GM23338 (cell line): ENCODE measurements at regions not wholly inside any gene's neighbourhood (a gene's known extent, or its start where the extent isn't known, plus 50 kb on each side); places are given as distances from the start of the nearest gene placed in this dataset.
A peak's percentile ranks its signal among the peaks of the same experiment; 100 is the strongest.

Source experiments
- ATAC-seq: fragments of 200-7000 bp; cut with Tn5 transposase; 3 replicates; pipeline ENCODE4 v1.9.1; 2020
- DNase-seq: peaks from one replicate; pipeline ENCODE4 v3.0.0-alpha.2; 2015; ENCODE audit warnings: low spot score
- H2AFZ ChIP-seq: fragments of 200-600 bp; sonication (generic); 2 replicates; pipeline ENCODE4 v1.8.0; 2016; ENCODE audit warnings: antibody characterized with exemption, mild to moderate bottlenecking, moderate library complexity
- H3F3A ChIP-seq: fragments of 200-600 bp; sonication (generic); replicated peaks from 2 replicates; pipeline ENCODE4 v1.8.0; 2017; ENCODE audit warnings: antibody characterized with exemption, mixed run types, low read depth
- H3K27ac ChIP-seq: fragments of 200-600 bp; sonication (generic); 2 replicates; pipeline ENCODE4 v1.6.1; 2016; ENCODE audit warnings: low read depth
- H3K27me3 ChIP-seq: fragments of 200-600 bp; sonication (generic); 2 replicates; pipeline ENCODE4 v1.8.0; 2016; ENCODE audit warnings: mild to moderate bottlenecking, mixed run types, moderate library complexity; ENCODE audit not compliant: insufficient read depth
- H3K36me3 ChIP-seq: fragments of 200-600 bp; sonication (generic); 2 replicates; pipeline ENCODE4 v1.8.0; 2016; ENCODE audit warnings: mild to moderate bottlenecking; ENCODE audit not compliant: insufficient read depth
- H3K4me1 ChIP-seq: fragments of 200-600 bp; sonication (generic); 2 replicates; pipeline ENCODE4 v1.8.0; 2016; ENCODE audit warnings: mild to moderate bottlenecking, moderate library complexity; ENCODE audit not compliant: insufficient read depth
- H3K4me2 ChIP-seq: fragments of 200-600 bp; sonication (generic); 2 replicates; pipeline ENCODE4 v1.7.1; 2017; ENCODE audit warnings: mixed run types
- H3K4me3 ChIP-seq: fragments of 200-600 bp; sonication (generic); 2 replicates; pipeline ENCODE4 v1.6.1; 2016; ENCODE audit warnings: mixed run types
- H3K79me2 ChIP-seq: fragments of 200-600 bp; sonication (generic); replicated peaks from 2 replicates; pipeline ENCODE4 v1.8.0; 2017; ENCODE audit warnings: mild to moderate bottlenecking; ENCODE audit not compliant: insufficient read depth
- H3K9me2 ChIP-seq: fragments of 200-600 bp; sonication (generic); 2 replicates; pipeline ENCODE4 v1.8.0; 2017; ENCODE audit not compliant: insufficient read depth
- H4K20me1 ChIP-seq: fragments of 200-600 bp; sonication (generic); replicated peaks from 2 replicates; pipeline ENCODE4 v1.8.0; 2017; ENCODE audit warnings: mild to moderate bottlenecking; ENCODE audit not compliant: insufficient read depth
- H3K27ac Mint-ChIP-seq: 2 replicates; pipeline ENCODE4 v1.8.0; 2020; ENCODE audit warnings: inconsistent platforms, mild to moderate bottlenecking, moderate library complexity, mixed read lengths
- H3K27me3 Mint-ChIP-seq: 3 replicates; pipeline ENCODE4 v1.8.0; 2022; ENCODE audit warnings: low read depth, mild to moderate bottlenecking, moderate library complexity, mixed read lengths, inconsistent platforms; ENCODE audit not compliant: insufficient read depth, poor library complexity
- H3K36me3 Mint-ChIP-seq: 3 replicates; pipeline ENCODE4 v1.8.0; 2021; ENCODE audit warnings: low read depth, mild to moderate bottlenecking, inconsistent platforms, moderate library complexity, mixed read lengths
- H3K4me1 Mint-ChIP-seq: 3 replicates; pipeline ENCODE4 v1.8.0; 2020; ENCODE audit warnings: mild to moderate bottlenecking, inconsistent platforms, mixed read lengths
- H3K4me3 Mint-ChIP-seq: 3 replicates; pipeline ENCODE4 v1.8.0; 2021; ENCODE audit warnings: moderate library complexity, mild to moderate bottlenecking, inconsistent platforms, mixed read lengths
- H3K9me3 Mint-ChIP-seq: 3 replicates; pipeline ENCODE4 v1.8.0; 2020; ENCODE audit warnings: moderate library complexity, mild to moderate bottlenecking, inconsistent platforms, mixed read lengths
- CREB1 ChIP-seq: fragments of 250-450 bp; sonication (Bioruptor Pico); IDR thresholded peaks from 2 replicates; pipeline ENCODE4 v1.5.0; 2020; ENCODE audit warnings: low read depth, mild to moderate bottlenecking, moderate library complexity
- CTCF ChIP-seq, 2 experiments: fragments of 200-600 bp in 1 of 2; sonication (generic) in 1 of 2; conservative IDR thresholded peaks; 2 replicates each; pipeline versions ENCODE4 v1.5.1 to v1.6.1; 2016 to 2017; ENCODE audit warnings: antibody characterized with exemption in 2 of 2, low read depth in 2 of 2, mild to moderate bottlenecking in 2 of 2, moderate library complexity in 1 of 2
- ETS1 ChIP-seq: IDR thresholded peaks from 2 replicates; pipeline ENCODE4 v1.6.1; 2016; ENCODE audit warnings: antibody characterized with exemption
- EZH2 ChIP-seq: fragments of 200-600 bp; sonication (generic); IDR thresholded peaks from one replicate; pipeline ENCODE4 v1.8.0; 2017; ENCODE audit warnings: antibody characterized with exemption, mild to moderate bottlenecking, low read depth; ENCODE audit not compliant: unreplicated experiment
- EZH2phosphoT487 ChIP-seq: fragments of 200-600 bp; sonication (generic); IDR thresholded peaks from one replicate; pipeline ENCODE4 v1.8.1; 2018; ENCODE audit warnings: antibody characterized with exemption; ENCODE audit not compliant: unreplicated experiment
- REST ChIP-seq: IDR thresholded peaks from one replicate; pipeline ENCODE4 v1.6.1; 2018; ENCODE audit warnings: antibody characterized with exemption; ENCODE audit not compliant: unreplicated experiment
- STAT1 ChIP-seq: IDR thresholded peaks from one replicate; pipeline ENCODE4 v1.6.1; 2016; ENCODE audit warnings: antibody characterized with exemption; ENCODE audit not compliant: unreplicated experiment
- ZNF114 ChIP-seq: fragments of 250-450 bp; sonication (Bioruptor Pico); IDR thresholded peaks from 2 replicates; pipeline ENCODE4 v1.5.0; 2020; ENCODE audit warnings: mild to moderate bottlenecking, moderate library complexity
- ZNF462 ChIP-seq: fragments of 250-450 bp; sonication (Bioruptor Pico); IDR thresholded peaks from 2 replicates; pipeline ENCODE4 v1.5.0; 2020; ENCODE audit warnings: mild to moderate bottlenecking, moderate library complexity

GRCh38 chr5:173742432-173742816 lies 126.0 kb upstream of the BOD1 start (continued):
- TF ChIP-seq EZH2 (no peak), CTCF (conservative IDR thresholded peaks at IDR 0.05; ENCODE audit: low read depth in 2 of 2) (no peak), STAT1 (no peak), ETS1 (no peak)

- H3K4me3 ChIP-seq, result no peak overlapping the region
- H3K36me3 Mint-ChIP-seq, result peaks cover 7% of the 10 kb centered on the region; the same call in 2 of the 3 replicates
- no peak for TF ChIP-seq EZH2phosphoT487
- TF ChIP-seq ZNF114 (CRISPR knock-in tag), result no peak
- no peak for TF ChIP-seq REST
- no peak for TF ChIP-seq CREB1
- no peak for TF ChIP-seq ZNF462 (CRISPR knock-in tag)
These were observed 127.3 kb upstream of the BOD1 start for GRCh38 chr5:173743641-173744343.

More at GRCh38 chr5:173743641-173744343, 127.3 kb upstream of the BOD1 start:
- no peak overlapping the region for H3K27ac ChIP-seq
- H4K20me1 ChIP-seq, result no peaks in the 10 kb centered on the region
- DNase-seq (no peak), ATAC-seq (no peak)
- peaks cover 9% of the 10 kb centered on the region; the same call in 1 of the 2 replicates for H3K79me2 ChIP-seq
- peaks cover 39% of the 10 kb centered on the region for H3K4me1 Mint-ChIP-seq
- peak overlapping the region; percentile 69; the same call in 1 of the 2 replicates for H3K4me2 ChIP-seq
- no peaks in the 10 kb centered on the region for H3K27me3 ChIP-seq
- H3K9me2 ChIP-seq, result no peaks in the 10 kb centered on the region
- H3K4me3 Mint-ChIP-seq, result no peak overlapping the region
- H3K27ac Mint-ChIP-seq, result no peak overlapping the region
- H2AFZ ChIP-seq, result no peak overlapping the region
- no peaks in the 10 kb centered on the region; the same call in 1 of the 3 replicates for H3K9me3 Mint-ChIP-seq
- no peaks in the 10 kb centered on the region for H3F3A ChIP-seq
- peaks cover 4% of the 10 kb centered on the region for H3K27me3 Mint-ChIP-seq
- no peaks in the 10 kb centered on the region for H3K36me3 ChIP-seq
- peaks cover 38% of the 10 kb centered on the region for H3K4me1 ChIP-seq
